ENCODE measurements at regions not wholly inside any gene's neighbourhood (a gene's known extent, or its start where the extent isn't known, plus 50 kb on each side); places are given as distances from the start of the nearest gene placed in this dataset.

- TF ChIP-seq, protein P1, sequence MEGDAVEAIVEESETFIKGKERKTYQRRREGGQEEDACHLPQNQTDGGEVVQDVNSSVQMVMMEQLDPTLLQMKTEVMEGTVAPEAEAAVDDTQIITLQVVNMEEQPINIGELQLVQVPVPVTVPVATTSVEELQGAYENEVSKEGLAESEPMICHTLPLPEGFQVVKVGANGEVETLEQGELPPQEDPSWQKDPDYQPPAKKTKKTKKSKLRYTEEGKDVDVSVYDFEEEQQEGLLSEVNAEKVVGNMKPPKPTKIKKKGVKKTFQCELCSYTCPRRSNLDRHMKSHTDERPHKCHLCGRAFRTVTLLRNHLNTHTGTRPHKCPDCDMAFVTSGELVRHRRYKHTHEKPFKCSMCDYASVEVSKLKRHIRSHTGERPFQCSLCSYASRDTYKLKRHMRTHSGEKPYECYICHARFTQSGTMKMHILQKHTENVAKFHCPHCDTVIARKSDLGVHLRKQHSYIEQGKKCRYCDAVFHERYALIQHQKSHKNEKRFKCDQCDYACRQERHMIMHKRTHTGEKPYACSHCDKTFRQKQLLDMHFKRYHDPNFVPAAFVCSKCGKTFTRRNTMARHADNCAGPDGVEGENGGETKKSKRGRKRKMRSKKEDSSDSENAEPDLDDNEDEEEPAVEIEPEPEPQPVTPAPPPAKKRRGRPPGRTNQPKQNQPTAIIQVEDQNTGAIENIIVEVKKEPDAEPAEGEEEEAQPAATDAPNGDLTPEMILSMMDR (IDR thresholded peaks at IDR 0.05; ENCODE audit: insufficient read depth, low read length, poor library complexity, severe bottlenecking) = no peak
- TF ChIP-seq EZH2phosphoT487 (conservative IDR thresholded peaks at IDR 0.05; ENCODE audit: low read length) = no peak
Measured at GRCh38 chr12:126210026-126210425, 1144.8 kb downstream of the AACS start.
